ENCODE measurements at regions not wholly inside any gene's neighbourhood (a gene's known extent, or its start where the extent isn't known, plus 50 kb on each side); places are given as distances from the start of the nearest gene placed in this dataset.

GRCh38 chr10:131630772-131631258 lies 270.0 kb upstream of the PPP2R2D start:
- 71% methylated on average over 7 of the region's 7 CpGs for WGBS (ENCODE audit: low lambda C conversion rate, missing lambda C conversion rate)

GRCh38 chr10:131631619-131632018 lies 269.2 kb upstream of the PPP2R2D start:
- H3K4me2 ChIP-seq = no peak overlapping the region
- H3K4me1 ChIP-seq (ENCODE audit: insufficient read depth) = peaks cover 11% of the 10 kb centered on the region
- DNase-seq (ENCODE audit: low spot score) = peak; percentile 1
- no peak overlapping the region for H2AFZ ChIP-seq
- no peak overlapping the region for H3K4me3 ChIP-seq
- H3K9me2 ChIP-seq (replicated peaks; ENCODE audit: insufficient read depth) = no peaks in the 10 kb centered on the region
- no peaks in the 10 kb centered on the region for H3K27me3 ChIP-seq
- TF ChIP-seq, protein P1, sequence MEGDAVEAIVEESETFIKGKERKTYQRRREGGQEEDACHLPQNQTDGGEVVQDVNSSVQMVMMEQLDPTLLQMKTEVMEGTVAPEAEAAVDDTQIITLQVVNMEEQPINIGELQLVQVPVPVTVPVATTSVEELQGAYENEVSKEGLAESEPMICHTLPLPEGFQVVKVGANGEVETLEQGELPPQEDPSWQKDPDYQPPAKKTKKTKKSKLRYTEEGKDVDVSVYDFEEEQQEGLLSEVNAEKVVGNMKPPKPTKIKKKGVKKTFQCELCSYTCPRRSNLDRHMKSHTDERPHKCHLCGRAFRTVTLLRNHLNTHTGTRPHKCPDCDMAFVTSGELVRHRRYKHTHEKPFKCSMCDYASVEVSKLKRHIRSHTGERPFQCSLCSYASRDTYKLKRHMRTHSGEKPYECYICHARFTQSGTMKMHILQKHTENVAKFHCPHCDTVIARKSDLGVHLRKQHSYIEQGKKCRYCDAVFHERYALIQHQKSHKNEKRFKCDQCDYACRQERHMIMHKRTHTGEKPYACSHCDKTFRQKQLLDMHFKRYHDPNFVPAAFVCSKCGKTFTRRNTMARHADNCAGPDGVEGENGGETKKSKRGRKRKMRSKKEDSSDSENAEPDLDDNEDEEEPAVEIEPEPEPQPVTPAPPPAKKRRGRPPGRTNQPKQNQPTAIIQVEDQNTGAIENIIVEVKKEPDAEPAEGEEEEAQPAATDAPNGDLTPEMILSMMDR (IDR thresholded peaks at IDR 0.05; ENCODE audit: poor library complexity) = no peak
- no peak for TF ChIP-seq EZH2phosphoT487 (IDR thresholded peaks at IDR 0.05; ENCODE audit: low read depth, severe bottlenecking, unreplicated experiment)
- no peak for TF ChIP-seq EZH2 (IDR thresholded peaks at IDR 0.05; ENCODE audit: borderline replicate concordance)
- H3K9me3 ChIP-seq (ENCODE audit: low read depth) = no peaks in the 10 kb centered on the region
- H3K36me3 ChIP-seq (replicated peaks; ENCODE audit: insufficient read depth, low read depth) = no peaks in the 10 kb centered on the region
- H4K20me1 ChIP-seq (ENCODE audit: insufficient read depth, poor library complexity, severe bottlenecking) = no peaks in the 10 kb centered on the region
- H3K79me2 ChIP-seq = no peaks in the 10 kb centered on the region
- WGBS (ENCODE audit: low lambda C conversion rate, missing lambda C conversion rate) = 91% methylated on average over 14 of the region's 14 CpGs
- peak overlapping the region; percentile 64 for H3K27ac ChIP-seq

More at GRCh38 chr10:131630772-131631258, 270.0 kb upstream of the PPP2R2D start:
- H3K9me2 ChIP-seq (replicated peaks; ENCODE audit: insufficient read depth) = no peaks in the 10 kb centered on the region
- H3K4me2 ChIP-seq = no peak overlapping the region
- H3K27ac ChIP-seq = peak overlapping the region; percentile 81
- H3K79me2 ChIP-seq = no peaks in the 10 kb centered on the region
- H2AFZ ChIP-seq = no peak overlapping the region
- TF ChIP-seq EZH2phosphoT487 (IDR thresholded peaks at IDR 0.05; ENCODE audit: low read depth, severe bottlenecking, unreplicated experiment) (no peak), EZH2 (IDR thresholded peaks at IDR 0.05; ENCODE audit: borderline replicate concordance) (no peak)
- TF ChIP-seq, protein P1 (IDR thresholded peaks at IDR 0.05; ENCODE audit: poor library complexity) = no peak
- H3K27me3 ChIP-seq = no peaks in the 10 kb centered on the region
- peaks cover 11% of the 10 kb centered on the region for H3K4me1 ChIP-seq (ENCODE audit: insufficient read depth)
- peak; percentile 76 for DNase-seq (ENCODE audit: low spot score)
- H3K4me3 ChIP-seq = no peak overlapping the region
- no peaks in the 10 kb centered on the region for H3K9me3 ChIP-seq (ENCODE audit: low read depth)
- H4K20me1 ChIP-seq (ENCODE audit: insufficient read depth, poor library complexity, severe bottlenecking) = no peaks in the 10 kb centered on the region
- no peaks in the 10 kb centered on the region for H3K36me3 ChIP-seq (replicated peaks; ENCODE audit: insufficient read depth, low read depth)

DNA sequence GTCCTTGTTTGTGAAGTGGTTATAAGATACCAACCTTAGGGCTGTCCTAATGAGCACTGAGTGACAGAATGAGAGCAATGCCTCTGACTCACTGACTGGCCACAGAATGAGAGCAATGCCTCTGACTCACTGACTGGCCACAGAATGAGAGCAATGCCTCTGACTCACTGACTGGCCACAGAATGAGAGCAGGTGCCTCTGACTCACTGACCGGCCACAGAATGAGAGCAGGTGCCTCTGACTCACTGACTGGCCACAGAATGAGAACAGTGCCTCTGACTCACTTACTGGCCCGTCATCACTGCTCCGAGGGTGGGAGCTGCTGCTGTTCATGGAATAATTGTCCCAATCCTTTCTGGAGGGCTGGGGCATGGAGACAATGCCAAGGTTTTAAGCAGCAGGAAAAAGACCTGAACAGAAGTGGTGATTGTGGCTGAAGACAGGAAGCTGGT lies 265.2 kb upstream of the PPP2R2D start:
- DNase-seq (ENCODE audit: low spot score) = peak; percentile 72
- Histone ChIP-seq H4K20me1 (ENCODE audit: insufficient read depth, poor library complexity, severe bottlenecking) (no peaks in the 10 kb centered on the region), H3K36me3 (replicated peaks; ENCODE audit: insufficient read depth, low read depth) (no peaks in the 10 kb centered on the region), H3K4me2 (no peak overlapping the region), H3K4me3 (no peak overlapping the region), H3K4me1 (ENCODE audit: insufficient read depth) (peaks cover 10% of the 10 kb centered on the region), H3K79me2 (no peaks in the 10 kb centered on the region), H2AFZ (no peak overlapping the region), H3K27ac (peak overlapping the region; percentile 73), H3K9me2 (replicated peaks; ENCODE audit: insufficient read depth) (no peaks in the 10 kb centered on the region), H3K27me3 (no peaks in the 10 kb centered on the region), H3K9me3 (ENCODE audit: low read depth) (peaks cover 5% of the 10 kb centered on the region)
- TF ChIP-seq EZH2phosphoT487 (IDR thresholded peaks at IDR 0.05; ENCODE audit: low read depth, severe bottlenecking, unreplicated experiment) (no peak), EZH2 (IDR thresholded peaks at IDR 0.05; ENCODE audit: borderline replicate concordance) (no peak)
- TF ChIP-seq, protein P1 (IDR thresholded peaks at IDR 0.05; ENCODE audit: poor library complexity) = no peak
- 47% methylated on average over 3 of the region's 3 CpGs for WGBS (ENCODE audit: low lambda C conversion rate, missing lambda C conversion rate)
